Esophagus muscularis mucosa (tissue), 4 donors: ENCODE measurements at regions not wholly inside any gene's neighbourhood (a gene's known extent, or its start where the extent isn't known, plus 50 kb on each side); places are given as distances from the start of the nearest gene placed in this dataset.

ENCODE experiments used
- DNase-seq: peaks from one replicate; pipeline ENCODE4 v3.0.0-alpha.2; 2017; ENCODE audit errors: extremely low spot score
- H3K27ac ChIP-seq, 4 donors: fragments of 200-600 bp; sonication (generic); replicated peaks in 1 of 4; 1 replicate in 3 of 4; 2 replicates in 1 of 4; pipeline ENCODE4 v1.5.1; 2016 to 2019; ENCODE audit warnings: mild to moderate bottlenecking in 1 of 4
- H3K27me3 ChIP-seq, 4 donors: fragments of 200-600 bp; sonication (generic); one replicate each; pipeline versions ENCODE4 v1.5.1 to v1.6.0; 2016 to 2019
- H3K36me3 ChIP-seq, 4 donors: fragments of 200-600 bp; sonication (generic); one replicate each; pipeline ENCODE4 v1.5.1; 2016 to 2019
- H3K4me1 ChIP-seq, 4 donors: fragments of 200-600 bp; sonication (generic); one replicate each; pipeline ENCODE4 v1.5.1; 2016 to 2019
- H3K4me3 ChIP-seq, 4 donors: fragments of 200-600 bp; sonication (generic); 1 replicate in 2 of 4; 2 replicates in 2 of 4; pipeline ENCODE4 v1.5.1; 2016 to 2019; ENCODE audit warnings: mild to moderate bottlenecking in 4 of 4, moderate library complexity in 1 of 4
- H3K9me3 ChIP-seq, 4 donors: fragments of 200-600 bp; sonication (generic); 1 replicate in 3 of 4; 2 replicates in 1 of 4; pipeline ENCODE4 v1.5.1; 2016 to 2019
- EP300 ChIP-seq: sonication (generic); formaldehyde crosslinking; IDR thresholded peaks from one replicate; pipeline ENCODE4 v1.6.1; 2017; ENCODE audit warnings: antibody characterized with exemption
- POLR2A ChIP-seq: fragments of 450-650 bp; IDR thresholded peaks from one replicate; pipeline ENCODE4 v1.6.1; 2017; ENCODE audit warnings: antibody characterized with exemption, moderate library complexity, mild to moderate bottlenecking, low read depth
- POLR2AphosphoS5 ChIP-seq, 2 donors: sonication (generic); formaldehyde crosslinking; IDR thresholded peaks; one replicate each; pipeline ENCODE4 v1.6.1; 2017; ENCODE audit warnings: antibody characterized with exemption in 2 of 2
- WGBS: methylation state at CpG from one replicate; pipeline ENCODE4 v1.1.5; 2018; 5-methylcytosine and 5-hydroxymethylcytosine counted together
- intact Hi-C: fragments of 100-400 bp; cut with DNase I; formaldehyde crosslinking; loops from one replicate; pipeline ENCODE4 v1.15.1; 2023
- TF ChIP-seq, protein P1 (sequence below), 3 experiments: fragments of 200-600 bp in 2 of 3; fragments of 450-650 bp in 1 of 3; sonication (generic) in 2 of 3; IDR thresholded peaks; one replicate each; pipeline ENCODE4 v1.5.1; 2017 to 2019; ENCODE audit warnings: antibody characterized with exemption in 3 of 3, mild to moderate bottlenecking in 2 of 3, moderate library complexity in 1 of 3

DNA sequence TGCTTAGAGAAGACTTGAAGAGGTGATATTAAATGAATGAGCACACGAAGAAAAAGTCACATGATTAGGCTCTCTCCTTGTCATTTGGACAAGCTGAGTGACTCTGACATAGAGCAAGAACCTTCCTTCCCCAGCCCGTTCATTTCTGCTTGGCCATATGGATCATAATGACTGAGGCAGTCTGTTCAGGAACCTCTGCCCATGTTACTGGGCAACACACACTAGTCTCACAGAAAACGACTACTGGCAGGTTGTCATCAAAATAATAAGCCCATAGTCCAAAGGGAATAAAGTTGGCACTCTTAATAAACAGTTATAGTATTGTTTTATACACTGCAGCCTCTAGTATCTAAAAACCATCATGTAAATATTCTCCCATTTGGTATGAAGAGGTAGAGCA is 635.0 kb downstream of the REEP3 start:
- no peak for TF ChIP-seq POLR2AphosphoS5 (IDR thresholded peaks at IDR 0.05)
- no peak for TF ChIP-seq POLR2A
- TF ChIP-seq, protein P1, sequence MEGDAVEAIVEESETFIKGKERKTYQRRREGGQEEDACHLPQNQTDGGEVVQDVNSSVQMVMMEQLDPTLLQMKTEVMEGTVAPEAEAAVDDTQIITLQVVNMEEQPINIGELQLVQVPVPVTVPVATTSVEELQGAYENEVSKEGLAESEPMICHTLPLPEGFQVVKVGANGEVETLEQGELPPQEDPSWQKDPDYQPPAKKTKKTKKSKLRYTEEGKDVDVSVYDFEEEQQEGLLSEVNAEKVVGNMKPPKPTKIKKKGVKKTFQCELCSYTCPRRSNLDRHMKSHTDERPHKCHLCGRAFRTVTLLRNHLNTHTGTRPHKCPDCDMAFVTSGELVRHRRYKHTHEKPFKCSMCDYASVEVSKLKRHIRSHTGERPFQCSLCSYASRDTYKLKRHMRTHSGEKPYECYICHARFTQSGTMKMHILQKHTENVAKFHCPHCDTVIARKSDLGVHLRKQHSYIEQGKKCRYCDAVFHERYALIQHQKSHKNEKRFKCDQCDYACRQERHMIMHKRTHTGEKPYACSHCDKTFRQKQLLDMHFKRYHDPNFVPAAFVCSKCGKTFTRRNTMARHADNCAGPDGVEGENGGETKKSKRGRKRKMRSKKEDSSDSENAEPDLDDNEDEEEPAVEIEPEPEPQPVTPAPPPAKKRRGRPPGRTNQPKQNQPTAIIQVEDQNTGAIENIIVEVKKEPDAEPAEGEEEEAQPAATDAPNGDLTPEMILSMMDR (IDR thresholded peaks at IDR 0.05), result no peak
- no peak for TF ChIP-seq EP300
- Histone ChIP-seq H3K36me3 (no peaks in the 10 kb centered on the region), H3K27me3 (no peaks in the 10 kb centered on the region), H3K4me3 (no peak overlapping the region), H3K9me3 (no peaks in the 10 kb centered on the region), H3K27ac (no peak overlapping the region), H3K4me1 (no peaks in the 10 kb centered on the region)
- 55% methylated on average over 3 of the region's 3 CpGs for WGBS
- intact Hi-C loops, result no loop called here
- no peak for DNase-seq

DNA sequence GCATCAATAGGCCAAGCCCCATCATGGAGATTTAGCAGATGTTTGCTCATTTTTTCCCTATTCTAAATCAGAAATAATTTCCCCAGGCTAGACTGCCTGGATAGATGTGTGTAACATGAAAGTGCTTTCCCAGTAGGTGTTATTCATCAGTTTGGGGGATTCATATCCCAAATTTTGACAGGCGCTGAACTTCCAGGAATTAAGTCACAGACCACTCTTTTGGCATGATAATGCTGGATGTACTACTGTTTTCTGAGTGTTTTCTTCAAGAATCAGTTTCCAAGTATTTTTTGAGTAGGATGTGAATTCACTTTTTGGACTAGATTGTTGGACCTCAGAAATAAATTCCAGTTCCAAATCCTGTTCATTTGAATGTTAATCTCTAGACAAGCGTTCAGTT is 637.4 kb downstream of the REEP3 start:
- no peaks in the 10 kb centered on the region for H3K27me3 ChIP-seq
- 72% methylated on average over 2 of the region's 2 CpGs for WGBS
- DNase-seq, result no peak

DNA sequence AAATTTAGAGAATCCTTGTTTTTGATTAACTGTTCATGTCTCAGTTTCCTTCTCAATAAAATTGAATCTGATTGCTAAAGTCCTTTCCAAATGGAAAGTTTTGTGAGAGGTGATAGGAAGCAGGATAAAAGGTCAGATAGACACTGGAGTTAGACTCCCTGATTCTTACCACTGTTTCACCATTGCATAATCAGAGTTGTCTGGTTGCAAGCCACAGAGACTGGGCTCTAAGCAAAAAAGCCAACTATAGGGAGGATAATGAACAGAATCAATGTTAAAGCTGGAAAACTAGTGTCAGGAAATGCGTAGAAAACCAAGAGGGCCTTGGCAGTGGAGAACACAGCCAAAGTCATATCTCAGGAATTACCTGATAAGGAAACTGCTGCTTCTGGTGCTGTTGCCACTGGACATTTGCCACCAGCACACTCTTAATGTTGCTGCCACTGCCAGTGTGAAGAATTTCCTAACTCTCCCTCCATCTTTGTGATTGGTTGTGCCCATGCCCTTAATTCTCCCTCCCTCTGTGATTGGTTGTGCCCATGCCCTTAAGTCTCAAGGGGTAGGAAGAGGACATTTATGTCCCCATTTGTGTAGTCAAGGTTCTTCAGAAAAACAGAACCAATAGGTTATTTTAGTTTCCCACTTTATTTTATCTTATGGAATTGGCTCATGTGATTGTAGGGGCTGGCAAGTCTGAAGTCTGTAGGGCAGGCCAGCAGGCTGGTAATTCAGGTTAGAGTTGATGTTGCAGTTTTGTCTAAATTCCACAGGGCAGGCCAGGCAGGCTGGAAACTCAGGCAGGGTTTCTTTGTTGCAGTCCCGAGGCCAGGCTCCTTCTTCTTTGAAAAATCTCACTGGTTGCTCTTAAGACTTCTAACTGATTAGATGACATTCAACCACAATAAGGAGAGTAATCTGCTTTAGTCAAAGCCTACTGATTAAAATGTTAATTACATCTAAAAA is 639.0 kb downstream of the REEP3 start:
- intact Hi-C loops, result no loop called here
- H3K4me1 ChIP-seq, result no peaks in the 10 kb centered on the region
- H3K36me3 ChIP-seq, result no peaks in the 10 kb centered on the region
- H3K27me3 ChIP-seq, result no peaks in the 10 kb centered on the region
- 86% methylated on average over 2 of the region's 2 CpGs for WGBS
- TF ChIP-seq POLR2A (no peak), EP300 (no peak), POLR2AphosphoS5 (IDR thresholded peaks at IDR 0.05) (no peak)
- TF ChIP-seq, protein P1 (IDR thresholded peaks at IDR 0.05), result no peak
- DNase-seq, result no peak
- H3K4me3 ChIP-seq, result no peak overlapping the region
- H3K27ac ChIP-seq, result no peak overlapping the region
- H3K9me3 ChIP-seq, result no peaks in the 10 kb centered on the region

More for the DNA sequence above, 637.4 kb downstream of the REEP3 start:
- Histone ChIP-seq H3K4me3 (no peak overlapping the region), H3K4me1 (no peaks in the 10 kb centered on the region), H3K36me3 (no peaks in the 10 kb centered on the region), H3K27ac (no peak overlapping the region), H3K9me3 (no peaks in the 10 kb centered on the region)
- TF ChIP-seq EP300 (no peak), POLR2A (no peak), POLR2AphosphoS5 (IDR thresholded peaks at IDR 0.05) (no peak)
- TF ChIP-seq, protein P1 (IDR thresholded peaks at IDR 0.05), result no peak
- intact Hi-C loops, result no loop called here

DNA sequence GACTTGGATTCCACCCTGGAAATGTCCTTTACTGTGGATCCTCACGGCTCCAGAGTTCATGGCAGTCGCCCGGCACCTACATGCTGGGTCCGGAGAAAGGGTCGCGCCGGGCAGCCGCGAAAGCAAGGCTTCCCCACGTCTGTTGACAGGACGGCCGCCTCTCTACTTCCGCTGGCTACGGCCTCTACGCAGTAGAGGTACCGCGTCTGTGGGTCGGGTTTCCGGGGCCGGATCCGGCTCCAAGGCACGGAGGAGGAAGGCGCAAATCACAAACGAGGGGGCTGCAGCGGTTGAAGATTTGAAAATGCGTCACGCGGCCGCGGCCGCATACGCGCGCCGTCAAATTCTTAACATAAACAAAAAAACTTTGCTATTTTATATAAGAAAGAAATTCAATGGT is 649.6 kb downstream of the REEP3 start:
- WGBS, result 94% methylated on average over 35 of the region's 35 CpGs
- Histone ChIP-seq H3K27me3 (no peaks in the 10 kb centered on the region), H3K4me3 (no peak overlapping the region), H3K4me1 (no peaks in the 10 kb centered on the region), H3K36me3 (no peaks in the 10 kb centered on the region), H3K27ac (no peak overlapping the region), H3K9me3 (peaks cover 0 to 3% (median 0%) of the 10 kb centered on the region in 4 donors)
- intact Hi-C loops, result no loop called here
- DNase-seq, result no peak
- TF ChIP-seq, protein P1 (IDR thresholded peaks at IDR 0.05), result no peak
- TF ChIP-seq POLR2AphosphoS5 (IDR thresholded peaks at IDR 0.05), result no peak
- TF ChIP-seq POLR2A, result no peak
- no peak for TF ChIP-seq EP300

DNA sequence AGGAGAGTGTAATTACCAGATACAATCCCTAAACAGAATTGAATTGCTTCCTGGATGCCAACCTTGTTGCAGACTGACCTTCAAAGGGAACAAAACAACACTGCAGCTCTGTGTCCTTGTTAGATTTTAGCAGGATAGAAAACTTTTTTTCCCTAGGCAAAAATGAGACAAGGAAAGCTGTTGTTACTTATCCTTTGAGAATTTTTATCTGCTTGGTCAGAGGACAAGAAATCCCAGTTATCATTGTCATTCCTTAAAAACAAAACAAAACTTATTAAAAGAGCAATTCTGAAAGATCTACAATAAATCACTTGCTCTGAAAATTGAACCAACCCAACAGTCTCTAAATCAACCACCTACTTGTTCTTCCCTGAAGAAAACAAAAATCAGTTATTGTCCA is 652.6 kb downstream of the REEP3 start:
- no peak overlapping the region for H3K27ac ChIP-seq
- H3K9me3 ChIP-seq, result no peaks in the 10 kb centered on the region
- intact Hi-C loops, result no loop called here
- no peak for TF ChIP-seq POLR2AphosphoS5 (IDR thresholded peaks at IDR 0.05)
- TF ChIP-seq, protein P1 (IDR thresholded peaks at IDR 0.05), result no peak
- no peak for TF ChIP-seq EP300
- H3K27me3 ChIP-seq, result no peaks in the 10 kb centered on the region
- DNase-seq, result no peak
- H3K36me3 ChIP-seq, result no peaks in the 10 kb centered on the region
- H3K4me3 ChIP-seq, result no peak overlapping the region
- no peaks in the 10 kb centered on the region for H3K4me1 ChIP-seq
